HG03103 (cell line): ENCODE measurements at regions not wholly inside any gene's neighbourhood (a gene's known extent, or its start where the extent isn't known, plus 50 kb on each side); places are given as distances from the start of the nearest gene placed in this dataset.

Experiments used
- ATAC-seq: cut with Tn5 transposase; IDR thresholded peaks from one replicate; pipeline ENCODE4 v1.9.1; 2021; ENCODE audit warnings: low read depth; ENCODE audit not compliant: unreplicated experiment

DNA sequence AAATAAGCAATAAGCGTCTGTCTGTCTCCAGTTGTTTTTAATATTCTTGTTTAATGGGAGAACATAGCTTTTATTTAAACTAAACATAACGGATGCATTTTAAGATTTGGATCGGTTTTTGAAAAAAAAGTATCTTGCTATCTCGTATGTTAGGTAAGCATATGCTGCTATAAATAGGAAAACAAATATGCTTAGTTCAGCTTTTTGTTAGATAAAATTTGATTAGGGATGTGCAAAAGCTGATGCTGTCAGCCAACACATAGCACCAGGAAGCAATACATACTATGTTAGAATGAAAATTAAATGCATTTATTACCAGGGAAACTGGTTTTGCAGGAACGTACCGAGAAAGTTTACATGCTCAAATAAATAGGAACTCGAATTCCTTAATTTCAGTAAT lies 843.1 kb upstream of the WWC1 start:
- ATAC-seq = no peak

DNA sequence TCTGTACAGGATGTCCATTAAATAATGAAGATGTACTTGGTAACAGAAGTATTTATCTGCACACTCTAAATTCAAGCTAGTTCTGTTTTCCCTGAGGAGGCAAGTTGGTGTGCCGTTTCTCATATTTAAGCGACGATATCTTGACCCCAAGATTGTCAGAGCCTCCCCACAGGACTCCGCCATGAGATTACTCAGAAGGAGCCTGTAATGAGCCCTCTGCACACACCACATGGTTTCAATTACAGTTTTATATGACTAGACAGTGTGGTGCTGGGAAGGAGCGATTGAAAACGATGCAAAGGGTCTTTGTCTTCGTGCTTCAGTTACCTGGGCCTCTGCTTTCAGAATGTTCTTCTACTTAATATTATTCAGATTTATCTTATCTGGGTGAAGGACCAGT lies 840.4 kb upstream of the WWC1 start:
- no peak for ATAC-seq

DNA sequence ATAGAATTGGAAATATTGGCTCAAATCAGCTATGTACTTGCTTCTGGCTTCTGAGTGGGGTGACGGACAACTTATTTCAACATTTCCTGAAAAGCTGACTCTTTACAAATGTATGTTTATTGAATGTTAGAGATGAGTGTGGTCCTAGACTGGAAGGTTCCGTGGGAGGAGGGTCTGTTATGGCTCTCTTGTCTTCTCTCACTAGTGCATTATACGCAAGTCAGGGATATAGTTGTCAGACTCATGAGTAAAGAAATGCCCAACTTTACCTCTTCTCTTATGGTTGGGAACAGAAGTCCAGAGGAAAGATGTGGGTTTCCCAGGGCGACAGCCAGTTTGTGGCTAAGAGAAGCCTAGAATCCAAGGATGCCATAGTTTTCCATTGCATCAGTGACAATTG lies 839.3 kb upstream of the WWC1 start:
- no peak for ATAC-seq

DNA sequence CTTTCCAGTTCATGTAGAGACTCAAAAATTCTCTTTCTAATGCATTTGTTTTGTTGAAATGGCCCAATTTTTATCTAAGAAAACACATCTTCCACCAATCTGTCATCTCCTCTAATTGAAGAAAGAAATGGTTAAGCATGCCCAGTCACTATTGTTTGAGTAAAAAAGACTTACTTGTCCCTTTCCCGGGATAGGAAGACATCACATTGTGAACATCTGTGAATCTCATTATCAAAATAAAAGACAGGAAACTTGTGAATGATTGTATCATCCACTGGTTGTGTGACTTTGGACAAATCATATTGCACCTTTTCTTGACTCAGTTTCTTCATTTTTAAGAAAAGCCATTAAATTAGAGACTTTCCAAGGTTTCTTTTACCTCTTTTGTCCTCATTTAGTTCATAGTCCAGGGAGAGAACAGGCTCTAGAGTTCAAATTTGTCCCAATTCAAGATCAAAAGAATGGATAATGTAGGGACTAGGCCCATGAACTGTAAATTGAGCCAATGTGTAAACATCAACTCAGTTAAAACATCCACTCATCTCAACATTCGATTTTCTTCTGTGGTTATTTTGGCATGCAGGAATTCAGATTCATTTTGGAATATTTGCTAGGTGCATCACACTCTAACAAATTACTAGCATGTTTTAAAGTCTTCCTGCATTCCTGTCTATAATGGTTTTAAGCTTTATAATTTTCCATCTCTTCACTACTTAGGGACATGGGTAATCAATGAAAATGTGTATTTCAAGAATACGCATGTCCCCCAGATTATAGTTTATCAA lies 838.0 kb upstream of the WWC1 start:
- ATAC-seq = no peak

DNA sequence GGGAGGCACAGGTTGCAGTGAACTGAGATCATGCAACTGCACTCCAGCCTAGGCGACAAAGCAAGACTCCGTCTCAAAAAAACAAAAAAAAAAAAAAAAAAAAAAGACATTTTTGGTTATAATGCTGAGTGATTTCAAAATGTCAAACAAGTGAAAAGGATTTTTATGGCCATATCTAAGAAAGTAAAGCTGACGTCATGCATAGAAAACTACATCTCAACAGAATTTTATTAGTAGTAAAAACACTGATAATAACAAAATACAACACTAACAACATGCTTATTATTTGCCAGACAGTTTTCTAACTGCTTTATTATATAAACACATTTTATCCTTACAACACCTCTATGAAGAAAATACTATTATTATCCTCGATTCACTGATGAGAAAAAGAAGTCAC lies 833.0 kb upstream of the WWC1 start:
- ATAC-seq = no peak

DNA sequence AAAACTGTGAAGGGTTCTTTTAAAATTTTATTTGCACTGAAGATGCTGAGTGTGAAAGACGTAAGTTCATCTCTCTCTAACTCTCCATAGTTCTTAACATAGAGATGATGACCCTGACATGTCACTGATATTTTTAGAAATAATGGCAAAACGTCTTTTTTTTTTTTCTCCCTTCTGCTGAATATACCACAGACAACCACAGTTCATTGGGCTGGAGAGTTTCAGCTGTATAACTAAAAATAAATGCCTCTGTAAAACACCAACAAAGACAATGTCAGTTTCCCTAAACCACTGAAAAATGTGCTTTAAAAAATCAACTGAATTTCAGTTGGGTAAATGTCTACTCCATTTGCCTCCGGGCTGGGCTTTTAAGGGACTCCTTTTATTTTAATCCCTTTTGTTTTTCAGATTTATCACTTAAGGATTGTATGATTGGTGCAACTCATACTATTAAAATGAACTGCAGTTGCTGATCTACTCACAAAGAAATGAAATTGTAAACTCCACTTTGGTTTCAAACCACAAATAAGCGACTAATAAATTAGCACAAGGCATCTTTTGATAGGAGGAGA lies 830.9 kb upstream of the WWC1 start:
- no peak for ATAC-seq

DNA sequence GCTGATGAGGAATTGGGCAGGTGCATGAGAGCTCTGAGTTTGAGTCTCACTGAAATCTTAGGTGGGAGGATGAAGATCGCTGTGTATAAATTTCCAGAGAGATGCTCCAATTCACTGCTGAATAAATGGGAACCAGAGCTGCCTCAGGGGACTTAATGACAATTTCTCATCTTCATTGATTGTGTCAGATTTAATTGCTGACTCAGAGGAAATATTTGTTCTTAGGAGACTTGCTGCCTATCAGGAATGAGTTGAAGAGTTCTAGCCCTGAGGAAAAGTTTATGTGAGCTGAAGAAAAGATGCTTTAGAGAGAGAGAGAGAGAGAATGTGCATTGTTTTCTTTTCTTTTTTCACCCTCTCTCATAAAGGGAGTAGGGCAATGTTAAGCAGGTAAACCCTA lies 827.5 kb upstream of the WWC1 start:
- ATAC-seq = no peak

DNA sequence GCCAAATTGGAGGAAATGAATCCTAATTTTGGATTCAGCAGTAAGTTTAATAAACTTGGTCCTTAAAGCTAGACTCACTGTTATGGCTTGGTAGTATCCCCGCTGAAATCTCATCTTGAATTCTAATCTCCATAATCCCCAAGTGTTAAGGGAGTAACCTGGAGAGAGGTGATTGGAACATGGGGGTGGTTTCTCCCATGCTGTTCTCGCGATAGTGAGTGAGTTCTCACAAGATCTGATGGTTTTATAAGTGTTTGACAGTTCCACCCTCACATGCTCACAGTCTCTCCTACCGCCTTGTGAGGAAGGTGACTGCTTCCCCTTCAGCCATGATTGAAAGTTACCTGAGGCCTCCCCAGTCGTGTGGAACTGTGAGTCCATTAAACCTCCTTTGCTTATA lies 824.5 kb upstream of the WWC1 start:
- ATAC-seq = no peak

DNA sequence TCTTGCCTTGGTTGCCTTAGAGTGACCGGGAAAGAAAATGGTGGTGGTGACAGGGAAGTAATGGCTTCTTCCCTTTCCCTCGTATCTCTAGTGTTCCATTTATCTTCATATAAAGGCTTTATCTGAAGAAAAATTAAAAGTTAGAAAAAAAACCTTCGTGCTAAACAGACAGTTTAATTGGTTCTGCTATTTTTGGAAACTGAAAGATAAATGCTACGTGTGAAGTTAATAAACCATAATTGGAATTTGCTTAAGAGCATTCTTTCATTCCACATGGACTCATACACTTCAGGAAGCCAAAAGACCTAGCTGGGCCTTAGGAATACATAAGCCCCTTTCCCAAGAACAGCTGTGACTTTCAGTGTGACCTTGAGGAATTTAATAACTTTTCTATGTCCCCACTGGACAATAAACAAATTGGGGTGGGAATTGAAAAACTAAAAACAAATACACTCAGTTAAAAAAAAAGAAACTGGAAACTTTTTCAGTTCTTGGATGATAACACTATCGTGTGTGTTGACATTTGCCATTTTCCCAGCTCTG lies 818.8 kb upstream of the WWC1 start:
- no peak for ATAC-seq

DNA sequence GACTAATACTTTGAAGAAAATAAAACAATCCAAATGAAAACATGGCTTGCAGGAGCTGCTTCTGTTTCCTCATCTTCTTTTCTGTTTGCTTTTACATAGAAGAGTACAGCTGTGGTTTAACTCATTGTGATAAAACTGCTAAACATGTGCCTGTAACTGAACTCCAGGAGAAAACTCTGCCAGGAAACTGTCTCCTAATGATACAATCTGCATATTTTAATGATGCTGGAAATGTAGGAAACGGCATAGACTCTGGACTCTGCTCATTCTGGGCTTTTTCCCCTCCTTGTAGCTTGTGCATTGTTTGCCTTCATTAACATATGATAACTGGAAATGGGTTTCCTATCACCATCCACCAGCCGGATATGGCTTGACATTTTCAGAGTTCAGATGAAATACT lies 813.3 kb upstream of the WWC1 start:
- no peak for ATAC-seq

DNA sequence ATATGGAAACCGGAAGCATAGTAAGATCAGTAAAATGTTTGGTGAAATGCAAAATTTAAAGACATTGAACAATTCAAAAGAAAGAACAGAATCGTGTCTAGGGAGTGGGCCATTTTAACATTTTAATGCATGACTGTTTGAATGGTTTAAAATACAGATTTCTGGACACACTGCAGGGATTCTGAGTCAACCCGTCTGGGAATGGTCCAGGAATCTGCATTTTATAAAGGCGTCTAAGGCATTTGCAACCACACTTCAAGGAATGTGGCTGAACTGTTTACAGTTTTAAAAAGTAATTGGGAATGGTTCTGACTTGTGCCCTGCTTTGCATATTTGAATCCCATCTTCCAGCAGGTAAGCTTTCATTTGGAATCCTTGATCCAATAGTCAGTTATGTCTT lies 811.7 kb upstream of the WWC1 start:
- ATAC-seq = no peak

DNA sequence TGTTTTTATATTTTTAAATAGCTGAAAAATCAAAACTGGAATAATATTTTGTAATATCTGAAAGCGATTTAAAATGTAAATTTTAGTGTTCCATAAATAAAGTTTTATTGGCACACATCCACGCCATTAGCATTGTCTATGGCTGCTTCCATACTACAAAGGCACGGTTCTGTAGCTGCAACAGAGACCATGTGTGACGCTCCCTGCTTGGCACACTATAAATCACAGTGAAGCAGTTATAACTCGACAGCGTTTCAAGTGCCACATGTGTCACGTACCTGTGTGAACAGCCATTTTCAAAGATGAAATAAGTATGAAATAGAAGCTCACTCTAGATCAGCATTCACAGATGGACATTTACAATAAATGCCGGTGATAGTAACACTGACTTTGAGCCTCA lies 810.1 kb upstream of the WWC1 start:
- no peak for ATAC-seq

DNA sequence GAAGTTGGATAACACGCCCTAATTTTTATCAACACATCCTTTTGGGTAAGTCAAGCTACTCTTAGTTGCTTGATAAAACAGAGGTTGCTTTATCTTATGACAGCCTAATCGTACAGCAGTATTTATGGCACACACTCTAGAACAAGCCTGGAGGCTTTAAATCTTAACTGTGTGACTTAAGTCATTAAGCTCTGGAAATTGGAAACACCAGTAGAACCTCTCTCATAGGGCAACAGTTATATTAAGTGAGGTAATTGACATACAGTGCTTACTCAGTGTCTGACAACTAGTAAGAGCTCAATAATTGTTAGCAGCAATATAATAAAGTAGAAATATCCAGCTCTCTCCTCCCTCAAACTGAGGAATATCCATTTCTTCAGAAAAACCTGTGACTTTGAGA lies 808.9 kb upstream of the WWC1 start:
- no peak for ATAC-seq

DNA sequence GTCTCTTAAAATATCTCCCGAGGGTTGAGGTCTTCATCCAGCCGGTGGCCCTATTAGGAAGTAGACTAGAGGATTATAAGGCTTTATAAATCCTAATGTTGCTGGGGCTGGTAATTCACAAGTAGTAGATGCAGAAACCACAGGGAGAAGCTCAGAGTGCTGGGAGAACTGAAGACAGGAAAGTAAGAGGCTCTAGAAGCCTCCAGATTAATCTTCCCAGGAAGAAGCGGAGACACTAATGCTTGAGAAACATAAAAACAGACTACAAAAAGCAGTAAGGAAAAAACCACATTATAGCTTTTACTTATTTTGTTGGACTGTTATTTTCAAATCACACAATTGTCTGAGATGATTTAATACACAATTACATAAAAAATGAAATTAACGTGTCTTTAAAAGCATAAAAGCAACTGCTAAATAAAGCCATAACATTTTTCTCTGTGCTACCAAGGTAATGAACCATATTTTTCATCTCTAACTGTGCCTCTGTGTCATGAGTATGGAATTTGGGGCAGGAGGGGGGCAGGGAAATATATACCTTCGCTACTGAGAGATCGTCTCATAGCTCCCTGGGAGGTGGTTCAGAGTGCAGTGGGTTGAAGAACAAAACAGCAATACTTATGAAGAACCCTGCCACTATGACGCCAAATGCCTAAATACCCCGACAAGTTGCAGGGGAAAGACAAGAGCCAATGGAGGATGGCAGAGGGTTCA lies 806.2 kb upstream of the WWC1 start:
- no peak for ATAC-seq

DNA sequence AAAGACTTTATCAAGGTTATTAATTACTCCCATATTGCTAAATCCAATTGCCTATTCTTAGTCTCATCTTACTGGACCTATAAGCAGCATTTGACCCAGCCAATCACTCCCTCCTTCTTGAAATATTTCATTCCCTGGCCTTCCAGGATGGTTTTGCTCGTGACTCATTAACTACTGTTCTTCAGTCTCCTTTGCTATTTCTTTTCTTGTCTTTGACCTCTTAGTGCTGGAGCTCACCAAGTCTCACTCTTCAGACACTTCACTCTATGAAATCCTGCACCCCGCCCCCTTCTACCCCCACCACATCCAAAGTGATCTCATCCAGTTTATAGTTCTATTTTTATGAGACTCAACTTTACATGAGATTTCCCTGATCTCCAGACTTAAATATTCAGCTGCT lies 803.1 kb upstream of the WWC1 start:
- no peak for ATAC-seq

DNA sequence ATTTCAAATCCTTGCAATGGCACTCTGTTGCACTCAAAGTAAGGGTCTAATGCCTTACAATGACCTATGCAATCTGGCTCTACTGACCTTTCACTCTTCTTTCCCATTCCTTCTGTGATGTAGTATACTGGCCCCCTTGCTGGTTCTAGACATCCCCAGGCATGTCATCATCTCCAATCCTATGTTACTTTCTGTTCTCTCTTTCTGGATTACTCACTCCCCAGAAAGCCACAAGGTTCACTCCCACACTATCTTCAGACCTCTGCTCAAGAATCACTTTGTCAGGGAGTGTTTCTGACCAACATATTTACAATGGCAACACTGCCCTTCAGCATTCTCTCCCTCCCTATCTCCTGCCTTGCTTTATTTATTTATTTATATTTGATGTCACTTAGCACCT lies 802.2 kb upstream of the WWC1 start:
- peak; percentile 66 for ATAC-seq

DNA sequence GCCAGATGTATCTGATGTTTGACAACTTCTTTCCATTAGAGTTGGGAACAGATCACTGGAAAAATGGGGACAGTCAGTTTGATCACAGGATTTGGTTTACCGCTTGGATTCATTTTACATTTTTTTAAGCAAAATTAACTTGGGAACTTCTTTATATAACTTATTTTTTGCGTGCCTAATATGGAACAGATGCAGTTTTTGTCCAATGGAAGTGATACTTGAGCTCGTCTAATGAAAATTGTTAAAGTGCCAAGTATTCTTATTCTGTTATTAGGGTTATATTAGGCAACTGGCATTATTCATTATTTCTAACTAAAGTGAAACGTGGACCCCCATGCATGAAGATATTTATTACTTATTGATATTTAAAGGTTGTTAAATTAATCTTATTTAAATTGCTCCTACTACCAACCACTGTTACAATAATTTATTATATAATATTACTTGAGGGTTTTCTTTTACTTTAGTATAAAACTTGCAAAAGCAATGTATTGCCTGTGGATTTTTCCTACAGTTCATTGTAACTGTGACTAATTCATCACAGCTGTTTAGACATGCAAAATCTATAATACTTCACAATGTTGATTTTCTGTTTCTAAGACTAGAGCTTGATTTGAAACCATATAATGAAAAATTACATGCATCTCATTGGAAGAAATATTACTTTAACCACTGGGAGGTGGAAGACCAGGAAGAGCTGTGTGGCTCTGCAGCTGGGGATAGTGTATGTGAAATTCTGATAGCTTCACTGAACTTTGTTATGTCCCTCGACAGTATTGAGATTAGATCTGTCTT lies 787.3 kb upstream of the WWC1 start:
- ATAC-seq = no peak

DNA sequence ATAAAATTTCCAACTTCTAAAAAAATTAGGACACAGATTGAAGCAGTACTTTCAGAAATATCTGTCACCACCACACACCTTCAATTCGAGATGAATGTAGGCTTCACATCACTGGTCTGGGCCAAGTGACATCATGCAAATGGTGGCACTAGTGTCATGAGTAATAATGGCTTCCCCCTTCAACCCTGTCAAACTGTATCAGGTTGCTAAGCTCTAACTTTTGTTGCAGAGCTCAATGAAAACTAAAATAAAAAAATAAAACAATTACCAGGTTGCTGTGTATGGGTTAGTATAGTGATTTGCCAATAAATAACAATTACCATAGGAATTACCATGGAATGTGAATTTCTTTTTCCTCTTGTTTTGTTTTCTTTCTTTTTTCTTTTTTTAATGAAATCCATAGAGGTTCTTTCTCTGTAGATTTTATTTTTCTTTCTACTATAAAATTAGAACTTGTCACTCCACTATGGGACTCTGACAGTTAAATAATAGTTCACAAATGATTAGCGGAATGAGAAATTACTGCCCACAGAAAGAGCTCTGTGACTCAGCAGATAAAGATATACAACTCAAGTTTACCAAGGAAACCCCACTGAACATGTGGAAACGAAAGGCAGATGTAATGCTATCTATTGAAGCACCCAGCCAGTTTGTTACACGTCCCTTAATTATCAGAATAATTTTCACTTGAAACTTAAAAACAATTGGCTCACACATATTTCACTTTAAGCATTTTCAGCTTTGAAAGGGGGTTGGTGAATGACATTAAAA lies 783.8 kb upstream of the WWC1 start:
- ATAC-seq = no peak

DNA sequence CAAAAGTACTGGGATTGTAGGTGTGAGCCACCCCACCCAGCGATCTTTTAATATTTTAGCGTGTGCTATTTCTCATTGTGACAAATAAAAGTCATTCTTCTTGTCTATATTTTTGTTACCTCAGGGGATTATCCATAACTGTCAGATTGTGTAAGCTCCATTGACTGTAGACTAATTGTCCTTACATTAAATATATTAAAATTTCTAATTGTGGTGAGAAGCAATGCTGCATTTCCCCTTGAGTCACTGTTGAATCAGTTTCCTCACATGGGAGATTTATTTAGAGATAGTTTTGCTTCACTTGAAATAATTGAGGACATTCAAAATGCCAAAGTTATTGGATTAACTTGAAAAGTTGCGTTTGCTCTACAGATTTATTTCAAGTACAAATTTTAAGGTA lies 782.4 kb upstream of the WWC1 start:
- ATAC-seq = no peak

DNA sequence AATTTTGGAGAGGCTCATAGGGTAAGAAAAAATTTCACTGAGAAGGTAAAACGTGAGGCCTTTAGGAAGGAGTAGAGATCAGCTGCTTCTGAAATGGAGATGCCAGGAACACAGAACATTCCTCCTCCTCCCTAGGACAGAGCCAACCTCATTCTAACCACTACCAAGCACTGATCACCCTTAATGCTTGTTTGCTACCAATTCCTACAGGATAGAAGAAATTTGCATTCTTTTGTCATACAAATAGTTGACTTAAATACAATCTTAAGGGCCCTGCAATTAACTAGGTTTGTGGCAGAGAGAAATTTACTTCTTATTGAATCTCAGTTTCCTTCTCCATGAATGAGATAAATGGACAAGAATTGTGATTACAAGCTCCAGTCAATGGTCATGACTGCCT lies 780.2 kb upstream of the WWC1 start:
- ATAC-seq = no peak
